HL-60 (cell line): ENCODE measurements at regions not wholly inside any gene's neighbourhood (a gene's known extent, or its start where the extent isn't known, plus 50 kb on each side); places are given as distances from the start of the nearest gene placed in this dataset.

Experiments
- POLR2AphosphoS5 ChIP-seq: IDR thresholded peaks from 2 replicates; pipeline ENCODE4 v1.6.1; 2012; ENCODE audit warnings: low read depth
- TF ChIP-seq, protein P1 (sequence below): IDR thresholded peaks from one replicate; pipeline ENCODE4 v1.5.1; 2011; ENCODE audit warnings: low read length, control low read depth, inconsistent platforms; ENCODE audit not compliant: insufficient read depth
- TF ChIP-seq, protein P2 (sequence below): IDR thresholded peaks from 2 replicates; pipeline ENCODE4 v1.6.1; 2012; ENCODE audit warnings: low read depth; ENCODE audit not compliant: insufficient replicate concordance

DNA sequence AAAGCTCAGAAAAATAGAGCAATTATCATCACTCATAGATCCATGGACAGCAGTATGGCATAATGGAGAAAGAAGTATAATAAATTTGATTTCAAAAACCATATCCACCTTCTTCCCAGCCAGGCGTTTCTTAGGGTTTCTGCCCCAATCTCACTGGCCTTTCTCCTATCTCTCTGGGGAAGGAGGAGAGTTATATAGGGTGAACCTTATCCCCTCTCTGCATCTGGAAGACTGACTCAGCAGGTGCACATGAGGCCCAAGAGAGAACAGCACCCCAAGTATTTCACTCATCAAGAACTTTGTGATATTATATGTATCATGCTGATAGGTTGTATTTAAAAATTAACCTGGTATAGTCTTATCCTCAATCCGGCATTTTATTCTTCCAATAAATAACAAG is 318.8 kb upstream of the RASGEF1B start:
- TF ChIP-seq, protein P1, sequence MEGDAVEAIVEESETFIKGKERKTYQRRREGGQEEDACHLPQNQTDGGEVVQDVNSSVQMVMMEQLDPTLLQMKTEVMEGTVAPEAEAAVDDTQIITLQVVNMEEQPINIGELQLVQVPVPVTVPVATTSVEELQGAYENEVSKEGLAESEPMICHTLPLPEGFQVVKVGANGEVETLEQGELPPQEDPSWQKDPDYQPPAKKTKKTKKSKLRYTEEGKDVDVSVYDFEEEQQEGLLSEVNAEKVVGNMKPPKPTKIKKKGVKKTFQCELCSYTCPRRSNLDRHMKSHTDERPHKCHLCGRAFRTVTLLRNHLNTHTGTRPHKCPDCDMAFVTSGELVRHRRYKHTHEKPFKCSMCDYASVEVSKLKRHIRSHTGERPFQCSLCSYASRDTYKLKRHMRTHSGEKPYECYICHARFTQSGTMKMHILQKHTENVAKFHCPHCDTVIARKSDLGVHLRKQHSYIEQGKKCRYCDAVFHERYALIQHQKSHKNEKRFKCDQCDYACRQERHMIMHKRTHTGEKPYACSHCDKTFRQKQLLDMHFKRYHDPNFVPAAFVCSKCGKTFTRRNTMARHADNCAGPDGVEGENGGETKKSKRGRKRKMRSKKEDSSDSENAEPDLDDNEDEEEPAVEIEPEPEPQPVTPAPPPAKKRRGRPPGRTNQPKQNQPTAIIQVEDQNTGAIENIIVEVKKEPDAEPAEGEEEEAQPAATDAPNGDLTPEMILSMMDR = no peak
- TF ChIP-seq, protein P2, sequence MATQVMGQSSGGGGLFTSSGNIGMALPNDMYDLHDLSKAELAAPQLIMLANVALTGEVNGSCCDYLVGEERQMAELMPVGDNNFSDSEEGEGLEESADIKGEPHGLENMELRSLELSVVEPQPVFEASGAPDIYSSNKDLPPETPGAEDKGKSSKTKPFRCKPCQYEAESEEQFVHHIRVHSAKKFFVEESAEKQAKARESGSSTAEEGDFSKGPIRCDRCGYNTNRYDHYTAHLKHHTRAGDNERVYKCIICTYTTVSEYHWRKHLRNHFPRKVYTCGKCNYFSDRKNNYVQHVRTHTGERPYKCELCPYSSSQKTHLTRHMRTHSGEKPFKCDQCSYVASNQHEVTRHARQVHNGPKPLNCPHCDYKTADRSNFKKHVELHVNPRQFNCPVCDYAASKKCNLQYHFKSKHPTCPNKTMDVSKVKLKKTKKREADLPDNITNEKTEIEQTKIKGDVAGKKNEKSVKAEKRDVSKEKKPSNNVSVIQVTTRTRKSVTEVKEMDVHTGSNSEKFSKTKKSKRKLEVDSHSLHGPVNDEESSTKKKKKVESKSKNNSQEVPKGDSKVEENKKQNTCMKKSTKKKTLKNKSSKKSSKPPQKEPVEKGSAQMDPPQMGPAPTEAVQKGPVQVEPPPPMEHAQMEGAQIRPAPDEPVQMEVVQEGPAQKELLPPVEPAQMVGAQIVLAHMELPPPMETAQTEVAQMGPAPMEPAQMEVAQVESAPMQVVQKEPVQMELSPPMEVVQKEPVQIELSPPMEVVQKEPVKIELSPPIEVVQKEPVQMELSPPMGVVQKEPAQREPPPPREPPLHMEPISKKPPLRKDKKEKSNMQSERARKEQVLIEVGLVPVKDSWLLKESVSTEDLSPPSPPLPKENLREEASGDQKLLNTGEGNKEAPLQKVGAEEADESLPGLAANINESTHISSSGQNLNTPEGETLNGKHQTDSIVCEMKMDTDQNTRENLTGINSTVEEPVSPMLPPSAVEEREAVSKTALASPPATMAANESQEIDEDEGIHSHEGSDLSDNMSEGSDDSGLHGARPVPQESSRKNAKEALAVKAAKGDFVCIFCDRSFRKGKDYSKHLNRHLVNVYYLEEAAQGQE = no peak
- TF ChIP-seq POLR2AphosphoS5 = no peak
